SU-DHL-6 (cell line): ENCODE measurements at regions not wholly inside any gene's neighbourhood (a gene's known extent, or its start where the extent isn't known, plus 50 kb on each side); places are given as distances from the start of the nearest gene placed in this dataset.

Experiments
- H2AFZ ChIP-seq: fragments of 200-600 bp; sonication (generic); 2 replicates; pipeline ENCODE4 v1.6.1; 2014; ENCODE audit warnings: low read depth, mild to moderate bottlenecking, moderate library complexity, mixed read lengths, antibody characterized with exemption, low read length; ENCODE audit not compliant: severe bottlenecking
- H3F3A ChIP-seq: fragments of 200-600 bp; shearing (Covaris generic); 2 replicates; pipeline ENCODE4 v1.6.0; 2016; ENCODE audit warnings: antibody characterized with exemption, mild to moderate bottlenecking; ENCODE audit not compliant: insufficient read depth
- H3K27ac ChIP-seq: fragments of 200-600 bp; sonication (generic); 2 replicates; pipeline ENCODE4 v1.5.1; 2016; ENCODE audit warnings: low read depth, mild to moderate bottlenecking, low read length, moderate library complexity, mixed read lengths
- H3K27me3 ChIP-seq: fragments of 200-600 bp; sonication (generic), shearing (Covaris generic); 2 replicates; pipeline ENCODE4 v1.6.0; 2014; ENCODE audit warnings: mild to moderate bottlenecking, low read length
- H3K36me3 ChIP-seq: fragments of 200-600 bp; sonication (generic); 2 replicates; pipeline ENCODE4 v1.6.1; 2014; ENCODE audit warnings: mild to moderate bottlenecking, low read length, mixed read lengths
- H3K4me2 ChIP-seq: fragments of 300-600, 200-600 bp; shearing (Covaris generic), sonication (generic); 2 replicates; pipeline ENCODE4 v1.6.0; 2014; ENCODE audit warnings: low read length, low read depth, mild to moderate bottlenecking; ENCODE audit not compliant: poor library complexity, severe bottlenecking
- H3K4me3 ChIP-seq: fragments of 200-600 bp; sonication (generic); 2 replicates; pipeline ENCODE4 v1.5.1; 2014; ENCODE audit warnings: antibody characterized with exemption, low read length, mild to moderate bottlenecking, mixed read lengths; ENCODE audit not compliant: insufficient read depth, poor library complexity, severe bottlenecking
- H3K79me2 ChIP-seq: fragments of 200-600 bp; sonication (generic); 2 replicates; pipeline ENCODE4 v1.6.1; 2014; ENCODE audit warnings: mild to moderate bottlenecking, low read length, moderate library complexity; ENCODE audit not compliant: insufficient read depth
- H3K9ac ChIP-seq: fragments of 200-600 bp; sonication (generic); 2 replicates; pipeline ENCODE4 v1.7.0; 2014; ENCODE audit warnings: mild to moderate bottlenecking, low read length
- H3K9me2 ChIP-seq: fragments of 200-600 bp; sonication (generic); replicated peaks from 2 replicates; pipeline ENCODE4 v1.6.1; 2014; ENCODE audit warnings: low read length; ENCODE audit not compliant: insufficient read depth
- H3K9me3 ChIP-seq: fragments of 200-600 bp; sonication (generic); 2 replicates; pipeline ENCODE4 v1.6.1; 2014; ENCODE audit warnings: low read length, mixed read lengths; ENCODE audit not compliant: insufficient read depth
- H4K20me1 ChIP-seq: fragments of 200-600 bp; sonication (generic); 2 replicates; pipeline ENCODE4 v1.6.1; 2014; ENCODE audit warnings: low read depth, mild to moderate bottlenecking, antibody characterized with exemption, low read length, moderate library complexity, mixed read lengths
- EZH2phosphoT487 ChIP-seq: fragments of 200-600 bp; sonication (generic), shearing (Covaris generic); conservative IDR thresholded peaks from 2 replicates; pipeline ENCODE4 v1.6.1; 2018; ENCODE audit warnings: mild to moderate bottlenecking, antibody characterized with exemption, low read length, moderate library complexity, mixed read lengths
- TF ChIP-seq, protein P1 (sequence below): fragments of 200-600 bp; sonication (generic); IDR thresholded peaks from one replicate; pipeline ENCODE4 v1.5.1; 2017; ENCODE audit warnings: antibody characterized with exemption, mild to moderate bottlenecking, low read length, moderate library complexity; ENCODE audit not compliant: insufficient read depth, poor library complexity, severe bottlenecking

DNA sequence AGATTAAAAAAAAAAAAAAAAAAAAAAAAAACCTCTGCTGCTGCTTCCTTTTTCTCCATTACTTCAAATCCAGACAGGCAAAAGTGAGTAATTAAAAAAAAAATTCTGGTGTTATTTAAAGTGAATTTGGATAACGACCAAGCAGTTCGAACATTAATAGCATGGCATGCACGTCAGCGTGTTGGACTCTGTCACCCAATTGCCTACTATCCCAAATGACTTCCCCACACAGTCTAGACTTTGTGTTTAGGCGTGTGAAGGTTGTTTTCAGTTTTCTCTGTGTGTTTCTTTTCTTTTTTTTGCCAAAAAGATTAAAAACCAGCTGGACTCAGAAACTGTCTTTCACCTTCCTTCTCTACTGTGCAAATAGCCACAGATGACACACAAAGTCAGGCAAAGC, 321.4 kb downstream of the MSX2 start:
- no peak overlapping the region for H3K27ac ChIP-seq
- H3K9me3 ChIP-seq, result no peaks in the 10 kb centered on the region
- no peaks in the 10 kb centered on the region for H3K27me3 ChIP-seq
- no peak overlapping the region for H3K4me3 ChIP-seq
- H3K79me2 ChIP-seq, result no peaks in the 10 kb centered on the region
- TF ChIP-seq, protein P1, sequence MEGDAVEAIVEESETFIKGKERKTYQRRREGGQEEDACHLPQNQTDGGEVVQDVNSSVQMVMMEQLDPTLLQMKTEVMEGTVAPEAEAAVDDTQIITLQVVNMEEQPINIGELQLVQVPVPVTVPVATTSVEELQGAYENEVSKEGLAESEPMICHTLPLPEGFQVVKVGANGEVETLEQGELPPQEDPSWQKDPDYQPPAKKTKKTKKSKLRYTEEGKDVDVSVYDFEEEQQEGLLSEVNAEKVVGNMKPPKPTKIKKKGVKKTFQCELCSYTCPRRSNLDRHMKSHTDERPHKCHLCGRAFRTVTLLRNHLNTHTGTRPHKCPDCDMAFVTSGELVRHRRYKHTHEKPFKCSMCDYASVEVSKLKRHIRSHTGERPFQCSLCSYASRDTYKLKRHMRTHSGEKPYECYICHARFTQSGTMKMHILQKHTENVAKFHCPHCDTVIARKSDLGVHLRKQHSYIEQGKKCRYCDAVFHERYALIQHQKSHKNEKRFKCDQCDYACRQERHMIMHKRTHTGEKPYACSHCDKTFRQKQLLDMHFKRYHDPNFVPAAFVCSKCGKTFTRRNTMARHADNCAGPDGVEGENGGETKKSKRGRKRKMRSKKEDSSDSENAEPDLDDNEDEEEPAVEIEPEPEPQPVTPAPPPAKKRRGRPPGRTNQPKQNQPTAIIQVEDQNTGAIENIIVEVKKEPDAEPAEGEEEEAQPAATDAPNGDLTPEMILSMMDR, result no peak
- no peak for TF ChIP-seq EZH2phosphoT487
- no peaks in the 10 kb centered on the region for H3F3A ChIP-seq
- no peak overlapping the region for H2AFZ ChIP-seq
- H3K36me3 ChIP-seq, result no peaks in the 10 kb centered on the region
- H4K20me1 ChIP-seq, result no peaks in the 10 kb centered on the region
- no peak overlapping the region for H3K9ac ChIP-seq
- no peak overlapping the region for H3K4me2 ChIP-seq
- H3K9me2 ChIP-seq, result no peaks in the 10 kb centered on the region; the same call in 1 of the 2 replicates

DNA sequence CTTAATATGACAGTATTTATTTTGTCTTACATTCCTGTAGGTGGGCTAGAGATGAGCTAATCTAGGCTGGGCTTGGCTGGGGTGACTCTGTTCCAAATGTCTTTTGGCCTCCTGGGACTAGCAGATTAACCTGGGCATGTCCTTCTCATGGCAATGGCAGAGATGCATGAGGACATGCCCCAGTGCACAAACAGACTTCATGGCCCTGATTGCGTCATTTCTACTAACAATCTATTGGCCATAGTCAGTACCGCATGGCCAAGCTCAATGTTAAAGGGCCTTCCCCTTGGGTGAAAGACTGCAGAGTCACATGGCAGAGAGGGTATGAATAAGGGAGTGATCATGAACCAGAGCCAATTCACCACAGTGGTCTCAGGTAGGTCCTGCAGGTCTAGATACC, 313.4 kb downstream of the MSX2 start:
- Histone ChIP-seq H3K27me3 (no peaks in the 10 kb centered on the region), H3K9me2 (no peaks in the 10 kb centered on the region), H3K9me3 (no peaks in the 10 kb centered on the region), H3F3A (no peaks in the 10 kb centered on the region), H3K4me3 (no peak overlapping the region), H3K36me3 (no peaks in the 10 kb centered on the region), H3K79me2 (no peaks in the 10 kb centered on the region), H3K9ac (no peak overlapping the region), H4K20me1 (no peaks in the 10 kb centered on the region), H2AFZ (no peak overlapping the region), H3K4me2 (no peak overlapping the region), H3K27ac (no peak overlapping the region)
- no peak for TF ChIP-seq EZH2phosphoT487
- TF ChIP-seq, protein P1, result no peak

DNA sequence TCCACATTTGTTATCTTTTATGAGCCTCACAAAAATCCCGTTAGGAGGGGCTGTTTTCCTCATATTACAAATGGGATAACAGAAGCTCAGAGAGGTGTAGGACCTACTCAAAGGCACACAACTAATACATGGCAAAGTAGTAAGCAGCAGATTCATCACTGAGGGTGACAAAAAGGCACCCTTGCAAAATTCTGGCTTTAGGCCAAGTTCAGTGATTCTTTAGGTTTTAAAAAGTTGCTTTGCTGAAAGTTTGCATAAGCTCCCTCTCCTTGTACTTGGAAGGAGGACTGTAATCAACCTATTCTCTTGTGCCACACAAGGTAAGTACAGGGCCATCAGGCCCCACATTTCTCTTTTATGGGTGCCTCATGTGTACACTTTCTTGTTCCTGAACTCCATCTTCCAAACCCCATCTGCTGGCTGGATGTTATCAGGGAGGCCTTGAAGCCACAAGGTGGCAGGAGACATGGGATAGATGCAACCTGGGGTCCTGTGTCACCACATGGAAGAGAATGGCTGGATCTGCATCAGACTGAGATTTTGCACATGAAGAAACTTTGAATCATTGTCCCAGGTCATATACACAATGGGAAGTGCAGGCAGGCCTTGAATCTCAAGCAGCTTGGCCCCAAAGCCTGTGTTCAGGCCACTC, 311.6 kb downstream of the MSX2 start:
- Histone ChIP-seq H4K20me1 (no peaks in the 10 kb centered on the region), H3F3A (no peaks in the 10 kb centered on the region), H3K9ac (no peak overlapping the region), H3K9me3 (no peaks in the 10 kb centered on the region), H3K9me2 (no peaks in the 10 kb centered on the region), H3K27me3 (no peaks in the 10 kb centered on the region), H3K27ac (no peak overlapping the region), H3K4me2 (no peak overlapping the region), H3K36me3 (no peaks in the 10 kb centered on the region), H3K4me3 (no peak overlapping the region), H3K79me2 (no peaks in the 10 kb centered on the region), H2AFZ (no peak overlapping the region)
- TF ChIP-seq, protein P1, result no peak
